HK-2 (cell line): ENCODE measurements at regions not wholly inside any gene's neighbourhood (a gene's known extent, or its start where the extent isn't known, plus 50 kb on each side); places are given as distances from the start of the nearest gene placed in this dataset.
A peak's percentile ranks its signal among the peaks of the same experiment; 100 is the strongest.
"Not testable (repeated sequence)": the region's sequence is repeated elsewhere in the genome, so short reads cannot be mapped to it uniquely, and the experiment has no call there.

ENCODE experiments used
- DNase-seq: peaks from one replicate; pipeline ENCODE4 v3.0.0-alpha.2; 2018; ENCODE audit not compliant: unreplicated experiment

GRCh38 chr16:48999044-48999443 is 282.6 kb downstream of the CBLN1 start:
- DNase-seq = no peak

DNA sequence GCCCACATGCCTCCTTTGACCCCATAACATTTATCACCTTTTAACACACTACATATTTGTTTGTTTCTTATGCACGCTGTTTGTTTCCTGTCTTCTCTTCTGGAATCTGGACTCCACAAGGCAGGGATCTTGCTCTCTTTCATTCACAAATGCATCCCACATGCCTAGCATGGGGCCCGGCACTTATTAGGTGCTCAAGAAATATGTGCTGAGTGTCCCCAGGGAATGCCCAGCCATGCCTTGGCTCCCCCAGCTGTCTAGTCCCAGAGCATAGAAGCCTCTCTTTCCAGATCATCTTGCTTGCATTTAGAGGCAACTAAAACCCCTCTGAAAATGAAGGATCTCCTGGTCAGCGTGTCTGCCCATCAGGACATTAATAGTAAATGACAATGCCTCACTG is 283.7 kb downstream of the CBLN1 start:
- DNase-seq = no peak

DNA sequence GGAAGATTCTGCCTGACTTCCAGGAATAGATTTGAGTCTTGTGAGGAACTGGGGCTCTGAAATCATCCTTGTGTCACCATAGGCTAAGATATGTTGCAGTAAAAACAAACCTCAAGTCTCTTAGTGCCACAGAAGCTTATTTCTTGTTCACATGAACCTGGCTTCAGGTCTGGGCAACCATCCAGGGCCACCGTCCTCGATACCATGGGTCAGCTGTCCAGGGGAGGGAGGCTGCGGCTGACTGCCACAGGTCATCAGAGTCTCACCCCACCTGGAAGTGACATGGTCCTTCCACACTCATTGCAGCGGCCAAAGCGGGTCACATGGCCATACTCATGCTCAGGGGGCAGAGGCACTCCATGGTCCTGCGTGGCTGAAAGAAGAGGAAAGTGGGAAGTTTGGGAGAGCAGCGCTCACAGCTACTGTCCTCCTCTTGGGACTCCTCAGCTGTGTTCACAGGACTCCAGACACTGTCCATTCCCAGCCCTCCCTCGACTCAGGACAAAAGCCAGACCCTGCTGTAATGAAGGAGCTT is 284.5 kb downstream of the CBLN1 start:
- no peak for DNase-seq

DNA sequence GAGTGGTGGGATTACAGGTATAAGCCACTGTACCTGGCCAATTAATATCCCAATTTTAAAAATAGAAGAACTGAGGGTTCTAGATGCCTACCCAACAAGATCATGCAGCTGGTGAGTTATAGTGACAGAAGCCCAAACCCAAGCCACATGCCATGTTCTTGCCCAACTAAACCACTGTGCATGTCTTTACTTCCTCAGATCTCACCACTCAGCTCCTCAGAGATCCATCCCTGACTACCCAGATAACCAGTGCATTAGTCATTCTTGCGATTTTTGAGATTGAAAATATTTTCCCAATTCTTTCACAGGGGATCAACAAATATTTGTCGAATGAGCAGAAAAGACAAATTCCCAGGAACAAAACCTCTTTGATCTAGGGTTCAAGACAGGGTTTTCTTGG is 303.1 kb downstream of the CBLN1 start:
- no peak for DNase-seq

DNA sequence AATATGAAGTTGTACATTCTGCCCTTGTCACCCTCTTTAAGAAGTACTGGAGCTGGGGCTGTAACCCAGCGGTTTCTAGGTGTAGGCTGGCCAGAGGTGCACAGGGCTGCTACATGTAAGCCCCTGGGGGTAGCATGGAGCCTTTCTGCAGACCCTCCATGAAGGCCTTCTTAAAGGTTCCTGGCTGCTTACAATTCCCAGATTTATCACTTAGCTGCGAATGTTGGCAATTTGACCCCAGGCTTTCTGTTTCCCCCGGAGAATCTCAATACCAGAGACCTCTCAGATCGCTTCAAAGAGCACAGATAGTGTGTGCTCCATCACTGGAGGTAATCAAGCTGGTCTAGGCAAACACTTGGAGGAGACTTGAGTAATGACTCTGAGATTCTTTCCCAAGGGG is 309.4 kb downstream of the CBLN1 start:
- DNase-seq = no peak

GRCh38 chr16:48971571-48972077 is 310.0 kb downstream of the CBLN1 start:
- DNase-seq = no peak

GRCh38 chr16:48970216-48970615 is 311.4 kb downstream of the CBLN1 start:
- no peak for DNase-seq

- DNase-seq = no peak
These were observed 312.0 kb downstream of the CBLN1 start for GRCh38 chr16:48969611-48970010.

DNA sequence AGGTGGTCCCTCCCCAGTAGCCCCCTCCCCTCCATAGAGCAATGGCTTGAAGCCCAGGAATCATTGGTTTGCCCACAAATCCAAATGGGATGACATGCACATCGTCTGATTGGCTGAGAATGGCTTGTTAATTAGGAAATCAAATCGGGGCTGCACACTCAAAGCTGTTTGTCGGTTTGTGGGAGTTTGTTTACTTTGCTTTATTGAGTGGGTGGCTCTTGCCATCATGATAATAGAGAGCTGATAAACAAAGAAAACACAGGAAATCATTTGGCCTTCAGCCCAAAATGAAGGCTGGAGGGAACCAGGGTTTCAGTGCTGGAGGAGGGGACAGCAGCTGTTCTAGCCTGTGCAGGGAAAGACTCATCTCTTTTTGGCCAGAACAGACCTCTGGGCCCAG is 316.3 kb downstream of the CBLN1 start:
- no peak for DNase-seq

- DNase-seq = peak; percentile 49
These were observed 317.6 kb downstream of the CBLN1 start for GRCh38 chr16:48963901-48964615.

- peak; percentile 65 for DNase-seq
These were observed 318.3 kb downstream of the CBLN1 start for GRCh38 chr16:48963306-48963705.

GRCh38 chr16:48961546-48961945 is 320.1 kb downstream of the CBLN1 start:
- no peak for DNase-seq

GRCh38 chr16:48960830-48961229 is 320.8 kb downstream of the CBLN1 start:
- no peak for DNase-seq

- DNase-seq = no peak
These were observed 321.9 kb downstream of the CBLN1 start for GRCh38 chr16:48959747-48960146.

GRCh38 chr16:48959204-48959603 is 322.4 kb downstream of the CBLN1 start:
- no peak for DNase-seq

DNA sequence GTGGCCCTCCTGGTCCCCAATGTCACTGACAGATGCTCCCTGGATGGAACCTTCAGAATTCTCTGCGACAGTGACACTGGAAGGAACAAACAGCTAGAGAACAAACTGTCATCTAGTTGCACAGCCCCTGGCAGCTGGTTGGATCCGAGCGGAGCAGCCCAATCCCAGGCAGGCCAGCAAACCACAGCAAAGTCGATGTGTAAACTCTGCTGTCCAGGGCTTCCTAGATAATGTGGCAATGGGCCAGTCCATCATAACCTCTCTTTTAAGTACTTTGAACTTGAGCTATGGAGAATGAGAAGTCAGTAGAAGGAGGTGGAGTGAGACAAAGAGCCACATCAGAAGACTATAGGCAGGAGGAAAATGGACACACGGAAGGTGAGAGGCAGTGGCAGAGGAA is 323.0 kb downstream of the CBLN1 start:
- no peak for DNase-seq

DNA sequence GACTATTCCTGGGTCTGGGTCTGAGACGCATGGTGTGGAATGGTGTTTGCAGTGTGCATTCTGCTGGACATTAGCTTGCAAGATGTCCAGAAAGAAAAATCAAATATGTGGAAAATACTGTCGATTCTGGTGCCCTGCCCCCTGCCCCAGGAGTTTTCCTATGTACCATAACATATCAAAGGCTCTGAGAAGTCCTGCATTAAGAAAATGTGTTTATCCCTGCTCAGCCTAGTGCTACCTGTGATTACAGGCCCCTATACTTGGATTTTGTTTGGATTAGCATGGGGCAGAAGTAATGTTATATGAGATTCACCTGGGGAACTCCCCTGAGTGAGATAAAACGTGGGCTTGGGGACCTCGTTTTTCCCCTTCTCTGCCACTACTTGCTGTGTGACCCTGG is 325.0 kb downstream of the CBLN1 start:
- DNase-seq = no peak

- DNase-seq = no peak
These were observed 325.8 kb downstream of the CBLN1 start for GRCh38 chr16:48955837-48956236.

GRCh38 chr16:48951621-48952125 is 330.0 kb downstream of the CBLN1 start:
- DNase-seq = not testable (repeated sequence)

- DNase-seq = no peak
These were observed 331.5 kb downstream of the CBLN1 start for GRCh38 chr16:48950184-48950583.

DNA sequence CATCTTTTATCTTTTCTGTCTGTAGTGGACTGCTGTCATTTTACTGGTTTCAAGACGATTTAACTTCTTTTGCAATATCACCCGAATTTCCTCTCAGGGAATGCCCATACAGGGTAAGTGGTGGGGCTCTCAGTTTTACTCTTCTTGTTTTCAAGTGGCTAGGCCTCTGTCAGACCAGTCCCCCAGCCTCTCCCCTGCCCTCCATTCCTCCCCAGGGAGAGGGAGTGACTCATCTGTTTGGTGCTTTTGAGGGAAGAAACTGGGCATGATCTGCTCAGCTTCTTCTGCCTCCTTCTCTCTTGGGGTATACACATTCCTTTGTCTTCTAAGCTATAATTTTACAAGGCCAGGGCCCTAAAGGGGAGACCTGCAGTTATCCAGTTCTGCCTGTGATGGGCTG is 332.0 kb downstream of the CBLN1 start:
- DNase-seq = no peak

GRCh38 chr16:48948911-48949310 is 332.7 kb downstream of the CBLN1 start:
- no peak for DNase-seq

DNA sequence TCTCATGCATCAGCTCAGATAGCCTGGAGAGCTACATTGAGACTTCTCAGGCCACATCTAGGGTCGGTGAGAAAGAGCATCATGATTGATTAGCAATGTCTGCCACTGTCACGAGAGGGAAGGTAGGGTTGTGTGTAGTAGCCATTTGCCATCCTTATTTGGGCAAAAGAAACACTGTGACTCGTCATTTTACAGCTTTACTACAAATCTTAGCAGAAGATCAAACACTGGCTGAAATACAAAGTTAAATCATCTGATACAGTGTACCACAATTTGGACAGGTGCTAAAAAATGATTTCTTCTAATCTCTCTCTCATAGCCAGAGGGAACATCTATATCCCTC is 334.3 kb downstream of the CBLN1 start:
- DNase-seq = no peak
